ENCODE measurements at regions not wholly inside any gene's neighbourhood (a gene's known extent, or its start where the extent isn't known, plus 50 kb on each side); places are given as distances from the start of the nearest gene placed in this dataset.

DNA sequence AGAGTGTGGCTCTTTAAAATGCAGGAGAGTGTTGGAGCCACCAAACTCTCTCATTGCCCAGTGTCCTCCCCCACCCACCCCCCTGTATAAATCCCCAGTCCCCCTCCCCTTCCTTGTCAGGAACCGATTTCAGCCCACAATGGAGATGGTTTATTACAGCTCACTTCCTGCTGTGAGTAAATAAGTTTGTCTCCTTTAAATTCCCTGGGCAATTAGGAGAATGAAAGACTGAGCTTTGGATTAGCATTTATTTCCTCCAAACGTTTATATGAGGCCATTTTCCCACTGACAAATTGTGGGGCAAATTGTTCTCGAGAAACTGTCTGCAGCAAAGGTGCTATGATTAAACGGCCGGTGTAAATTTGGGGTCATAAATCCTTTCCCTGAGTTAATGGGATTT, 128.8 kb downstream of the DHX35 start:
- H3K27me3 ChIP-seq (ENCODE audit: insufficient read depth) = no peaks in the 10 kb centered on the region
- ATAC-seq = no peak
- 0 out of 2 replicates have a peak overlapping the region, but pooled peaks have one; percentile 20 for H3K4me2 ChIP-seq

More for the DNA sequence above, 128.8 kb downstream of the DHX35 start:
- Mint-ChIP-seq H3K27ac (no peak overlapping the region), H3K4me1 (peaks cover 11% of the 10 kb centered on the region), H3K9me3 (peaks cover 22% of the 10 kb centered on the region), H3K36me3 (ENCODE audit: low read depth) (peaks cover 10% of the 10 kb centered on the region), H3K4me3 (no peak overlapping the region), H3K27me3 (ENCODE audit: insufficient read depth, low read depth, poor library complexity) (peaks cover 20% of the 10 kb centered on the region)
- Histone ChIP-seq H3K79me2 (replicated peaks; ENCODE audit: insufficient read depth) (no peaks in the 10 kb centered on the region), H3K4me3 (no peak overlapping the region), H3K27ac (ENCODE audit: low read depth) (no peak overlapping the region), H3K4me1 (ENCODE audit: insufficient read depth) (no peaks in the 10 kb centered on the region; the same call in 1 of the 2 replicates), H3K9me2 (ENCODE audit: insufficient read depth) (0 out of 2 replicates have a peak, but pooled peaks cover 8% of the 10 kb centered on the region), H3F3A (replicated peaks; ENCODE audit: low read depth) (no peaks in the 10 kb centered on the region), H4K20me1 (replicated peaks; ENCODE audit: insufficient read depth) (no peaks in the 10 kb centered on the region), H3K36me3 (ENCODE audit: insufficient read depth) (no peaks in the 10 kb centered on the region), H2AFZ (0 out of 2 replicates have a peak overlapping the region, but pooled peaks have one; percentile 5)
- TF ChIP-seq JUNB (IDR thresholded peaks at IDR 0.05; ENCODE audit: unreplicated experiment) (no peak), REST (IDR thresholded peaks at IDR 0.05; ENCODE audit: unreplicated experiment) (no peak), CREB1 (CRISPR knock-in tag; IDR thresholded peaks at IDR 0.05; ENCODE audit: low read depth) (no peak), NANOG (IDR thresholded peaks at IDR 0.05; ENCODE audit: borderline replicate concordance) (no peak), ZNF114 (CRISPR knock-in tag; IDR thresholded peaks at IDR 0.05) (no peak), ZNF331 (CRISPR knock-in tag; IDR thresholded peaks at IDR 0.05; ENCODE audit: low read depth) (no peak), POLR2AphosphoS5 (IDR thresholded peaks at IDR 0.05; ENCODE audit: low read depth) (no peak), EZH2phosphoT487 (IDR thresholded peaks at IDR 0.05; ENCODE audit: unreplicated experiment) (no peak), EZH2 (IDR thresholded peaks at IDR 0.05; ENCODE audit: low read depth, unreplicated experiment) (no peak), ETS1 (IDR thresholded peaks at IDR 0.05) (no peak), CTCF (conservative IDR thresholded peaks at IDR 0.05; ENCODE audit: low read depth in 2 of 2) (no peak), STAT1 (IDR thresholded peaks at IDR 0.05; ENCODE audit: unreplicated experiment) (no peak)
- TF ChIP-seq, protein P1, sequence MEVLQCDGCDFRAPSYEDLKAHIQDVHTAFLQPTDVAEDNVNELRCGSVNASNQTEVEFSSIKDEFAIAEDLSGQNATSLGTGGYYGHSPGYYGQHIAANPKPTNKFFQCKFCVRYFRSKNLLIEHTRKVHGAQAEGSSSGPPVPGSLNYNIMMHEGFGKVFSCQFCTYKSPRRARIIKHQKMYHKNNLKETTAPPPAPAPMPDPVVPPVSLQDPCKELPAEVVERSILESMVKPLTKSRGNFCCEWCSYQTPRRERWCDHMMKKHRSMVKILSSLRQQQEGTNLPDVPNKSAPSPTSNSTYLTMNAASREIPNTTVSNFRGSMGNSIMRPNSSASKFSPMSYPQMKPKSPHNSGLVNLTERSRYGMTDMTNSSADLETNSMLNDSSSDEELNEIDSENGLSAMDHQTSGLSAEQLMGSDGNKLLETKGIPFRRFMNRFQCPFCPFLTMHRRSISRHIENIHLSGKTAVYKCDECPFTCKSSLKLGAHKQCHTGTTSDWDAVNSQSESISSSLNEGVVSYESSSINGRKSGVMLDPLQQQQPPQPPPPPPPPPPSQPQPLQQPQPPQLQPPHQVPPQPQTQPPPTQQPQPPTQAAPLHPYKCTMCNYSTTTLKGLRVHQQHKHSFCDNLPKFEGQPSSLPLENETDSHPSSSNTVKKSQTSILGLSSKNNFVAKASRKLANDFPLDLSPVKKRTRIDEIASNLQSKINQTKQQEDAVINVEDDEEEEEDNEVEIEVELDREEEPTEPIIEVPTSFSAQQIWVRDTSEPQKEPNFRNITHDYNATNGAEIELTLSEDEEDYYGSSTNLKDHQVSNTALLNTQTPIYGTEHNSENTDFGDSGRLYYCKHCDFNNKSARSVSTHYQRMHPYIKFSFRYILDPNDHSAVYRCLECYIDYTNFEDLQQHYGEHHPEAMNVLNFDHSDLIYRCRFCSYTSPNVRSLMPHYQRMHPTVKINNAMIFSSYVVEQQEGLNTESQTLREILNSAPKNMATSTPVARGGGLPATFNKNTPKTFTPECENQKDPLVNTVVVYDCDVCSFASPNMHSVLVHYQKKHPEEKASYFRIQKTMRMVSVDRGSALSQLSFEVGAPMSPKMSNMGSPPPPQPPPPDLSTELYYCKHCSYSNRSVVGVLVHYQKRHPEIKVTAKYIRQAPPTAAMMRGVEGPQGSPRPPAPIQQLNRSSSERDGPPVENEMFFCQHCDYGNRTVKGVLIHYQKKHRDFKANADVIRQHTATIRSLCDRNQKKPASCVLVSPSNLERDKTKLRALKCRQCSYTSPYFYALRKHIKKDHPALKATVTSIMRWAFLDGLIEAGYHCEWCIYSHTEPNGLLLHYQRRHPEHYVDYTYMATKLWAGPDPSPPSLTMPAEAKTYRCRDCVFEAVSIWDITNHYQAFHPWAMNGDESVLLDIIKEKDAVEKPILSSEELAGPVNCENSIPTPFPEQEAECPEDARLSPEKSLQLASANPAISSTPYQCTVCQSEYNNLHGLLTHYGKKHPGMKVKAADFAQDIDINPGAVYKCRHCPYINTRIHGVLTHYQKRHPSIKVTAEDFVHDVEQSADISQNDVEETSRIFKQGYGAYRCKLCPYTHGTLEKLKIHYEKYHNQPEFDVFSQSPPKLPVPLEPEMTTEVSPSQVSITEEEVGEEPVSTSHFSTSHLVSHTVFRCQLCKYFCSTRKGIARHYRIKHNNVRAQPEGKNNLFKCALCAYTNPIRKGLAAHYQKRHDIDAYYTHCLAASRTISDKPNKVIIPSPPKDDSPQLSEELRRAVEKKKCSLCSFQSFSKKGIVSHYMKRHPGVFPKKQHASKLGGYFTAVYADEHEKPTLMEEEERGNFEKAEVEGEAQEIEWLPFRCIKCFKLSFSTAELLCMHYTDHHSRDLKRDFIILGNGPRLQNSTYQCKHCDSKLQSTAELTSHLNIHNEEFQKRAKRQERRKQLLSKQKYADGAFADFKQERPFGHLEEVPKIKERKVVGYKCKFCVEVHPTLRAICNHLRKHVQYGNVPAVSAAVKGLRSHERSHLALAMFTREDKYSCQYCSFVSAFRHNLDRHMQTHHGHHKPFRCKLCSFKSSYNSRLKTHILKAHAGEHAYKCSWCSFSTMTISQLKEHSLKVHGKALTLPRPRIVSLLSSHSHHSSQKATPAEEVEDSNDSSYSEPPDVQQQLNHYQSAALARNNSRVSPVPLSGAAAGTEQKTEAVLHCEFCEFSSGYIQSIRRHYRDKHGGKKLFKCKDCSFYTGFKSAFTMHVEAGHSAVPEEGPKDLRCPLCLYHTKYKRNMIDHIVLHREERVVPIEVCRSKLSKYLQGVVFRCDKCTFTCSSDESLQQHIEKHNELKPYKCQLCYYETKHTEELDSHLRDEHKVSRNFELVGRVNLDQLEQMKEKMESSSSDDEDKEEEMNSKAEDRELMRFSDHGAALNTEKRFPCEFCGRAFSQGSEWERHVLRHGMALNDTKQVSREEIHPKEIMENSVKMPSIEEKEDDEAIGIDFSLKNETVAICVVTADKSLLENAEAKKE (CRISPR knock-in tag; IDR thresholded peaks at IDR 0.05) = no peak
- no peak for DNase-seq (ENCODE audit: low spot score)
